WTC11 (cell line): ENCODE measurements at regions not wholly inside any gene's neighbourhood (a gene's known extent, or its start where the extent isn't known, plus 50 kb on each side); places are given as distances from the start of the nearest gene placed in this dataset.

Source experiments
- ATAC-seq: fragments of 200-7000 bp; cut with Tn5 transposase; 2 replicates; pipeline ENCODE4 v1.10.0; 2021; ENCODE audit warnings: mild to moderate bottlenecking, moderate library complexity
- CTCF ChIA-PET: fragments of 300-600 bp; sonication (Branson Sonifier 250); formaldehyde crosslinking; loops from one replicate; lab custom pipeline; 2021; ENCODE audit warnings: antibody characterized with exemption; lab: Charles Lee
- POLR2A ChIA-PET: fragments of 350-600 bp; sonication (Branson Sonifier 250); formaldehyde crosslinking; loops from one replicate; lab custom pipeline; 2021; ENCODE audit warnings: antibody characterized with exemption; lab: Charles Lee
- DNase-seq: peaks from one replicate; pipeline ENCODE4 v3.0.0; 2021; ENCODE audit warnings: low spot score
- H3K27ac Mint-ChIP-seq: 2 replicates; pipeline ENCODE4 v1.8.0; 2021; ENCODE audit warnings: mixed read lengths
- H3K27me3 Mint-ChIP-seq: 2 replicates; pipeline ENCODE4 v1.8.0; 2021; ENCODE audit warnings: low read depth, mild to moderate bottlenecking, moderate library complexity, mixed read lengths
- H3K36me3 Mint-ChIP-seq: 2 replicates; pipeline ENCODE4 v1.8.0; 2021; ENCODE audit warnings: mixed read lengths
- H3K4me1 Mint-ChIP-seq: 2 replicates; pipeline ENCODE4 v1.8.0; 2022; ENCODE audit warnings: mixed read lengths
- H3K4me3 Mint-ChIP-seq: 2 replicates; pipeline ENCODE4 v1.8.0; 2021; ENCODE audit warnings: mild to moderate bottlenecking, moderate library complexity, mixed read lengths
- H3K9me3 Mint-ChIP-seq: 2 replicates; pipeline ENCODE4 v1.8.0; 2021; ENCODE audit warnings: mixed read lengths
- ATF2 ChIP-seq: sonication (generic); formaldehyde crosslinking; IDR thresholded peaks from 2 replicates; pipeline ENCODE4 v1.8.1; 2022; ENCODE audit warnings: low read depth, missing genetic modification reagents, borderline replicate concordance
- CDX4 ChIP-seq: fragments of 250-450 bp; sonication (Bioruptor Pico); IDR thresholded peaks from 2 replicates; pipeline ENCODE4 v1.9.0; 2021; ENCODE audit warnings: moderate library complexity, mild to moderate bottlenecking, inconsistent platforms, borderline replicate concordance
- E2F5 ChIP-seq: sonication (generic); formaldehyde crosslinking; IDR thresholded peaks from 2 replicates; pipeline ENCODE4 v1.8.1; 2022; ENCODE audit warnings: mild to moderate bottlenecking, moderate library complexity, missing genetic modification reagents
- EMX1 ChIP-seq: fragments of 250-450 bp; sonication (Bioruptor Pico); IDR thresholded peaks from 2 replicates; pipeline ENCODE4 v1.8.0; 2021; ENCODE audit warnings: mild to moderate bottlenecking
- ETV6 ChIP-seq: sonication (generic); formaldehyde crosslinking; IDR thresholded peaks from 2 replicates; pipeline ENCODE4 v1.8.1; 2022; ENCODE audit warnings: mild to moderate bottlenecking, missing genetic modification reagents
- HMGA2 ChIP-seq: fragments of 250-450 bp; sonication (Bioruptor Pico); IDR thresholded peaks from 2 replicates; pipeline ENCODE4 v1.4.0; 2021; ENCODE audit warnings: mild to moderate bottlenecking, moderate library complexity
- NR1H2 ChIP-seq: sonication (generic); formaldehyde crosslinking; IDR thresholded peaks from 2 replicates; pipeline ENCODE4 v1.9.0; 2021; ENCODE audit warnings: mild to moderate bottlenecking, moderate library complexity, missing genetic modification reagents
- PRDM15 ChIP-seq: sonication (generic); formaldehyde crosslinking; IDR thresholded peaks from 2 replicates; pipeline ENCODE4 v1.8.0; 2022; ENCODE audit warnings: missing genetic modification reagents
- SMAD4 ChIP-seq: sonication (generic); formaldehyde crosslinking; IDR thresholded peaks from 2 replicates; pipeline ENCODE4 v1.8.0; 2022; ENCODE audit warnings: mild to moderate bottlenecking, missing genetic modification reagents
- ZNF532 ChIP-seq: fragments of 250-450 bp; sonication (Bioruptor Pico); IDR thresholded peaks from 2 replicates; pipeline ENCODE4 v1.9.0; 2021; ENCODE audit warnings: mild to moderate bottlenecking, borderline replicate concordance

GRCh38 chrX:8033175-8033574 is 106.0 kb upstream of the PNPLA4 start (continued):
- TF ChIP-seq ATF2 (CRISPR knock-in tag): no peak
- no peak for TF ChIP-seq NR1H2 (CRISPR knock-in tag)
- TF ChIP-seq, all 79 proteins: peak for 0

- peaks cover 26% of the 10 kb centered on the region for H3K4me1 Mint-ChIP-seq
- no peak overlapping the region for H3K4me3 Mint-ChIP-seq
- DNase-seq: no peak
- TF ChIP-seq ETV6 (CRISPR knock-in tag) (no peak), EMX1 (no peak), HMGA2 (no peak), SMAD4 (CRISPR knock-in tag) (no peak), NR1H2 (CRISPR knock-in tag) (no peak), ZNF532 (CRISPR knock-in tag) (no peak), CDX4 (CRISPR knock-in tag) (no peak)
- no peaks in the 10 kb centered on the region for H3K36me3 Mint-ChIP-seq
- H3K9me3 Mint-ChIP-seq: peaks cover 8% of the 10 kb centered on the region; the same call in 1 of the 2 replicates
- ChIA-PET POLR2A (no interaction called here), CTCF (no interaction called here)
- no peak for ATAC-seq
- H3K27me3 Mint-ChIP-seq: no peaks in the 10 kb centered on the region
- no peak overlapping the region for H3K27ac Mint-ChIP-seq
Measured at GRCh38 chrX:8030361-8030760, 103.1 kb upstream of the PNPLA4 start.

GRCh38 chrX:8027827-8028226 is 100.6 kb upstream of the PNPLA4 start:
- H3K4me3 Mint-ChIP-seq: no peak overlapping the region
- peaks cover 8% of the 10 kb centered on the region; the same call in 1 of the 2 replicates for H3K9me3 Mint-ChIP-seq
- ATAC-seq (peak; percentile 65), DNase-seq (no peak)
- peaks cover 14% of the 10 kb centered on the region for H3K4me1 Mint-ChIP-seq
- ChIA-PET CTCF (interaction anchor here (0.9 kb wide), 1 partner anchor 18 kb away, joined by 5 read pairs; no protein-coding TSS in a partner anchor), POLR2A (no interaction called here)
- H3K36me3 Mint-ChIP-seq: no peaks in the 10 kb centered on the region
- H3K27ac Mint-ChIP-seq: no peak overlapping the region
- H3K27me3 Mint-ChIP-seq: no peaks in the 10 kb centered on the region
- TF ChIP-seq E2F5 (CRISPR knock-in tag): no peak
- TF ChIP-seq PRDM15 (CRISPR knock-in tag): peak; percentile 84
- TF ChIP-seq, all 79 proteins: peak for 1
